Uterus (tissue), 2 donors: ENCODE measurements at regions not wholly inside any gene's neighbourhood (a gene's known extent, or its start where the extent isn't known, plus 50 kb on each side); places are given as distances from the start of the nearest gene placed in this dataset.
"Not testable (repeated sequence)": the region's sequence is repeated elsewhere in the genome, so short reads cannot be mapped to it uniquely, and the experiment has no call there.

Source experiments
- CTCF ChIP-seq, 4 experiments: fragments of 200-600 bp in 2 of 4; fragments of 450-650 bp in 2 of 4; sonication (generic) in 2 of 4; IDR thresholded peaks; one replicate each; pipeline ENCODE4 v1.5.1; 2016 to 2019; ENCODE audit warnings: antibody characterized with exemption in 4 of 4, mild to moderate bottlenecking in 2 of 4, moderate library complexity in 1 of 4
- POLR2A ChIP-seq, 2 donors: fragments of 450-650 bp; IDR thresholded peaks; one replicate each; pipeline ENCODE4 v1.6.1; 2016; ENCODE audit warnings: antibody characterized with exemption in 2 of 2, mild to moderate bottlenecking in 1 of 2, moderate library complexity in 1 of 2

GRCh38 chr1:148221593-148221992 lies 69.5 kb upstream of the NBPF11 start:
- not testable (repeated sequence) for TF ChIP-seq CTCF, POLR2A (IDR thresholded peaks at IDR 0.05)
